ENCODE measurements at regions not wholly inside any gene's neighbourhood (a gene's known extent, or its start where the extent isn't known, plus 50 kb on each side); places are given as distances from the start of the nearest gene placed in this dataset.

DNA sequence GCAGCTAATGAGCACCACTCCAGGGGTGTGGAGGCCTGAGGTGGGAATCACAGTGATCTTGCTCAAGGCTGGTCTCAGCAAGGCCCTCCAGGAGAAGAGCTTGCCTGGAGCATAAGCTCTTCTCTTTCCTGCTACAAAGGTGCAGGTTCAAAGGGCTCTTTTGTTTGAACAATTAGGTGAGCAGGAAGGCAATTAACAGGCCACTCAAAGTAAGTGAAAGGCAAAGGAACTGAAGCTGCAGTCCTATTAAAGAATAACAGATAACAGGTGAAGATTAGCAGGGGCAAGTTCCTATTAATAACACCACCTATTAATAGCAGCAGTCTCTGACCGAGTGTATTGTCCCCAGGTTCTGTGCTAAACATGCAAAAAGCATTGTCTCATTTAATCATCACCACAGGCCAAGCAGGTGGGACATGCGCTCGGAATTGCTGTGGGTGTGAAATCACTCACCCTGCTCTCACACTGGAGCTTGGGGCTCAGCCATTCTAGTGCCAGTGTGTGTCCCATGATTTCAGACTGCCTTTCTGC is 113.8 kb downstream of the RHOU start:
- no peak for DNase-seq (ENCODE audit: low spot score)

DNA sequence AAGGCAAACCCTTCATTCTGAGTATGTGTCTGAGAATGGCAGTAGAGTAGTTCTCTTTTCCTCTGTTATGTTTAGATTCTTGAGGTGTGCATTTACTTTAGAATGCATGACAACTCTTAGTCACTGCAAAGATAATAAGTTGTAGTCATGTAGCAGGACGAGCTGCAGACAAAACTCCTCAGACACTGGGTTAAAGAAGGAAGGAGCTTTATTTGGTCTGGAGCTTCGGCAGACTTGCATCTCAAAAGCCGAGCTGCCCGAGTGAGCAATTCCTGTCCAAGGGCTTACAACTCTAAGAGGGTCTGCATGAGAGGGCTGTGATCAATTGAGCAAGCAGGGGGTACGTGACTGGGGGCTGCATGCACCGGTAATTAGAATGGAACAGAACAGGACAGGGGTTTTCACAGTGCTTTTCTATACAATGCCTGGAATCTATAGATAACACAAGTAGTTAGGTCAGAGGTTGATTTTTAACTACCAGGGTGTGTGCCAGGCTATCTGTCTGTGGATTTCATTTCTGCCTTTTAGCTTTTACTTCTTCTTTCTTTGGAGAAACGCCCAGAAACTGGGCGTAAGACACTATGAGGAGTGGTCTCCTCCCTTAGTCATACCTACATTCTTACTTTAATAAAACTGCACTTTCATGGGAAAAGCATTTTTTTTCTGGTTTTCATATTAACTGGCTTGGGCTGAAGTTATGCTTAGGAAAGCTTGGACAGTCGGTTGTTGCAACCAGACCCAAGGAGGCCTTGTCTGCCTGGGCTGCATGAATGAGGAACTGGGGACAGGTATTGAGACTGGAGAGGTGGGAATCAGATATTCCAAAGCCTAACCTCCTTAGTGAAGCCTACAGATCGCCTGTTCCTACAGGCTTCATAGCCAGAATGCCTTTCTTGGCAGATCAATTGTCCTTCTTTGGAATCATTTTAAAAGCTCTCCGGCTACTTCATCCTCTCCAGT is 115.1 kb downstream of the RHOU start:
- no peak for DNase-seq (ENCODE audit: low spot score)

DNA sequence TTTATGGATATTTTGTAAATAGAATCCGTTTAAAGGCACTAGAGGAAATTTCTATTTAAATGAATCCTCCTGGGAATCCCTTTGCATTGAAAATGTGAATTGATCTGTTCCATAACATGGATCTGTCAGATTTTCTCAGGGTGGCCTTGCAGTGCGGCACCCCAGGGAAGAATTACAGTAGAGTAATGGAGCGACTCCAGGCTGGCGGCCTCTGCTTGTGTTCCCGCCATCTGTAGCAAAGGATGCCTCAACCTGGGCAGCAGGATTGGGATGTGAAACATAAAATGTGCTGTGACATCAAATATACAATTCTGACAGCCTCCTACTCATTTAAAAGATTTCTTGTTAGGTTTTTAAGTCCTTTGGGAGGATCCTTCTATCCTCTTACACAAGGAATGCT is 115.9 kb downstream of the RHOU start:
- DNase-seq (ENCODE audit: low spot score): no peak

DNA sequence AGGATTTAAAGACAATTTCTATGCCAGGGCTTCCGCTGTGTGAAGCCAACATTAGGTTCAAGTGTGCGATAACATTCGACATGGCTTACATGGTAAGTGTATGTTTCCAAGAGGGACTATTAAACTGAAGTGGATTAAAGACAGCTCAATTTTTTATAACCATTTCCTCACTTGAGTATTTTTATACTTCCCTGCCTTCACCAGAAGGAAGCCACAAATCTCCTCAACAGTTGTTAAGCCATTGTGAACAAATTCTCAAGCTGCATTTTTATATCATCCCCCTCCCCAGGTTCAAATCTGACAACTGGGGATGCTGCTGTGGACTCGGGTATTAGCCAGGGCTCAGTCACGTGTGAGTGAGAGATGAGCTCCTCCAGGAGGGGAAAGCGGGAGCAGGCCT is 116.3 kb downstream of the RHOU start:
- DNase-seq (ENCODE audit: low spot score): no peak

- DNase-seq (ENCODE audit: low spot score): no peak
Measured at GRCh38 chr1:228852024-228852423, 116.7 kb downstream of the RHOU start.

- no peak for DNase-seq (ENCODE audit: low spot score)
Measured at GRCh38 chr1:228852511-228853088, 117.3 kb downstream of the RHOU start.

GRCh38 chr1:228853191-228853590 is 117.9 kb downstream of the RHOU start:
- DNase-seq (ENCODE audit: low spot score): no peak

DNA sequence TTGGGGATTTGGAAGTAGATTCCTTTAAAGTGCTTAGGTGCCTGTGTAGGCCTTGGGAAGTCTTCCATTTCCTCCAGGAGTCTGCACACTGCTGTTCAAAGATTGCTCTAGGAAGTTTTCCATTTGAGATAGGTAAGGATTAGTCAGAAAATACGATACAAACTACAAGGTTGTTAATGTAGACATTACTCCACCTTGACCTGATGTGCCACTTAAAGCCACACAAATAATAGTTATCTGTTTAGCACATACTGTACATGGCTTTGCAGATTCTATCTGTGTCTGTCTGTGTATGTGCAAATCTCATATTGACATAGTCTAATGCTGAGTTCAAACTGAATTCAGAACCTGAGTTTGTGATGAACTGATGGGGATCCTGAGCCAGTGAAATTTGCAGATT is 118.4 kb downstream of the RHOU start:
- DNase-seq (ENCODE audit: low spot score): no peak

DNA sequence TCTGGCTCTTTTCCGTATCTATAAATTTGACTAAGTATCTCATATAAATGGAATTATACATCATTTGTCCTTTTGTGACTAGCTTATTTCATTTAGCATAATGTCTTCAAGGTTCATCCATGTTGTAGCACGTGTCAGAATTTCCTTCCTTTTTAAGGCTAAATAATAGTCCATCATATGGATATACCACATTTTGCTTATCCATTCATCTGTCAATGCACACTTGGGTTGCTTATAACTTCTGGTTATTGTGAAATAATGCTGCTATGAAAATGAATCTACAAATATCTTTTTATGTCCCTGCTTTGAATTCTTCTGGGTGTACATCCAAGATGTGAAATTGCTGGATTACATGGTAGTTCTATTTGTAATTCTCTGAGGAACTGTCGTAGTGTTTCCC is 119.6 kb downstream of the RHOU start:
- DNase-seq (ENCODE audit: low spot score): no peak

GRCh38 chr1:228857611-228858010 is 122.3 kb downstream of the RHOU start:
- no peak for DNase-seq (ENCODE audit: low spot score)

DNA sequence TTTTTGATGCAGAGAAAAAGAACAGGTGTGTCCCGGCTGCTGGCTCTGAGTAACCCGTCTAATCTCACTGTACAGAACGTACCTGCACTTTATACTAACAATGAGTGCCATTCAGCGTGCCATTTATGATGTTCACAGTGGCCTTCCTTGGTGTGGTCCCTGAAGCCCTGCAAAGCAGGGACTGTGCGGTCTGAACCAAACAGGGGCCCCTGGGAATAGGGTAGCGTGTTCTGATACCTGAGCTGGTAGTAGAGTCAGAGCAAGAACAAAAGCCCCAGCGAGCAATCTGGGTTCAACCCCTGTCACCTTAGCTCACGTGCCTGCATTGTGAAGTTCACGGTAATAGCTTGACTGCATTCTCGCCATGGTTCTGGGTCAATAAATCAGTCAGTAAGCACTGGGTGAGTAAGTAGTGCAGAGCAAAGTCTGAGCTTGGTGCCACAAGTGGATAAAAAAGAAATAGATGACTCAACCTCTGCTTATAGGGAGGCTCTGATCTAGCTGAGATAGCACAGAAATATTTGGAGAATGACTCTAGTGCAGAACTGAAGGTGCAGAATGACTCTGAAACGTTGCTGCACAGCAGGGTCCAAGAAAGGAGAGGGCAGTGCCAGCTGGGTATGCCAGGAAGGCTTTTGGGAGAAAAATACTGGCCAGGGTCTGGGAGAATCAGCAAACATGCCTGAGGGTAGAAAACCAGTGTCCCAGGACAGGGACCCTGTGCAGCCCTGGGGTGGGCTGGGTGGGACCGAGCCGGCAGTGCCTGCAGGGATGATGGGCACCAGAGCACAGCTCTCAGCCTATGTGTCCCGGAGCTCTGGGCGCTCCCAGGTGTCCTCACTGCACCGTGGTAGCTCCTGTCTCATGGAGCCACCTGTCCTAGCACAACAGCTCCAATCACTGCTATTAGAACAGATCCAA is 125.9 kb downstream of the RHOU start:
- DNase-seq (ENCODE audit: low spot score): peak; percentile 44

DNA sequence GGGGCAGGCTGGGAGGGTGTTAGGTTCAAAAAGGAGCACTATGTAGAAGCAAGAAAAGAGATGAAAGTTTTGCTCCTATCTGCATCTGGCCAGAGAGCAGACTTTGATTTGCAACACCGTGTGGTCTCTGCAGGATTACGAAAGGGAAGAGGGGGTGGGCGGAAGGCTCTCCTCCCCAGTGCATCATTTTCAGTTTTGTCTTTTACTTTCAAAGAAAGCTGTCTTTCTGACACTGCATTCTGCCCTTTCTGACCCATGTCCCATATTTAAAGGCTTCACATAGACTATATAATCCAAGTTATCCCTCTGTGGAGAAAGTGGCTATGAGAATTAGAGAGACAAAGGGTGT is 126.5 kb downstream of the RHOU start:
- no peak for DNase-seq (ENCODE audit: low spot score)

DNA sequence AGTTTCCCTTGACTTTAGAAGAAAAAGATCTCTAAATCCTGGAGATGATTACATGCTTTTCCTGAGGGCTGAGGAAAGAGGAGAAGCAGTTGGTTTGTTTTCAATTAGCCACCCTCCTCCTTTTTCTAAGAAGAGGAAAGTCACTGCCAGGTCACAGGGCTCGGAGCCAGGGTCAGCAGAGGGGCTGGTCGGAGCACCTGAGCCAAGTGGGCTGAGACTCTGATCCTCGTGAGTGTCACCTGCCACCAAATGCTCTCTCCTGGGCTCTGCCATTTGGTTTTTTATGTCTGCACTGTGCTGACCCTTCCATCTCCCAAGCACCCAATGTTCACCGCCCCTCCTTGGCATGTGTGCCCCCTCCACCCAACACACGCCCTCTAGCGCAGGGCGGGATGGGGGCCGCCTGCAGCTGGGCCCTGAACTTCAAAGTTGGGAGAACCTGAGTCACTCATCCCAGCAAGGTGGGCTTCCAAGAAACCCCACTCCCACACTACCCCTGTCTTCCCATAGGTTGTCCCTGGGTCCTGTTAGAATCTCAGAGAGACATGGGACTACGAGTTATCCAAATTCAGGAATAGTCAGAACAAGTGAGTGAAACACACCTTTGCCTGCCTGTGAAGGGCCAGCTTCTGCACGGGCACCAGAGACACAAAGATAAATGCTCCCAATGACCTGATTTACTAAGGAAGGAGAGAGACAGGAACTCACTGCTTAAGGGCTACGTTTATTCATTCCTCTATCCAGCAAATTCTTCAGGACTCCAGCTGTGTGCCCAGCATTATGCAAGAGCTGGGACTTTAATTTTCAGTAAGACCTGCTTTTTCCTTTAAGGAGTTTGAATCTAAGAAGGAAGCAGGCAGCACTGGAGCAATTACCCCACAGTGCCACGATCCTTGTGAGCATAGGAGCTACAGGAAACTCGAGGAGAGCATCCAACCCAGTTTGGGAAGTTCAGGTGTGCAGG is 127.5 kb downstream of the RHOU start:
- no peak for DNase-seq (ENCODE audit: low spot score)

DNA sequence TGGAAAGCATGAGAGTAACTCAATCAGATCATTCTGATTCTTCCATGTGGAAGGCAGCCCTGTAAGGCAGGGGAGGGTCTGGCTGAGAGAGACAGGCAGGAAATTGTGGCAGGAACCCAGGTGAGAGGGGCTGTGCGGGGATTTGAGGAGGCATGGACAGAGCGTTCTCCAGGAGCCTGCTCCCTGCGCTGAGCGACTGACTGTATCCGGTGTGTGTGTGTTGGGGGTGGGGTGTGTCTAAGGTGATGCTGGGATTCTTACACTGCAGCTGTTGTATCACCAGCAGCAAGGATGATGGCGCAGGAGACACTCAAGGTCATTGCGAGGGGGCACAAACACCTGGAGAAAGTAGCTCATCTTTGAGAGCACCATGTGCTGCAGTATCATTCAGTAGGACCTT is 128.5 kb downstream of the RHOU start:
- DNase-seq (ENCODE audit: low spot score): no peak

DNA sequence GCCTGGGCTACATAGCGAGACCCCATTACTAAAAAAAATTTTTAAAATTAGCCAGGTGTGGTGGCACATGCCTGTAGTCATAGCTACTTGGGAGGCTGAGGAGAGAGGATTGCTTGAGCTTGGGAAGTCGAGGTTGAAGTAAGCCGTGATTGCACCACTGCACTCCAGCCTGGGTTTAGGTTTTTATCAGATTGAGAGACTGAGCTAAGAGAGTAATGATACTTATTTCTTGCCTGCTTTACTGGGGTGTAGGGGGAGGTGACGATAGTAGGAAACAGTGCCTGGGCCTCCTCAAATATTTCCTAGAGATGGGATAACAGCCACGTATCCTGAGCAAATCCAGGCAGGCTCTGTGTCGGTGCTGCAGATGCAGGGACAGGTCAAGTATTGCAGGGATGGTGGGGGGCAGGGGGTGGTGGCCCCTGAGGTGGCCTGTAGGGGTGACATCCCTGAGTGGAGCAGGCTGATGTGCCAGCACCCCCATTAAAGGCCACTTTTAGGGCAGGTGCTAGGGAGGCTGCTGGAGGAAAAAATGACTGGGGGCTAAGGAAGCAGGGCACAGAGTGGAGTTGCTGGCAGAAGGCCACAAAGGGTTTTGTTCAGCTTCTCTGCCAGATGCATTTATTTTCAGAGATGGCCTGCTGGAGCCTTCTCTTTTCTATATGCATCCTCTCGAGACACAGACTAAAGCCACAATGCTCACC is 130.5 kb downstream of the RHOU start:
- DNase-seq (ENCODE audit: low spot score): no peak

- no peak for DNase-seq (ENCODE audit: low spot score)
Measured at GRCh38 chr1:228866468-228866867, 131.2 kb downstream of the RHOU start.

DNA sequence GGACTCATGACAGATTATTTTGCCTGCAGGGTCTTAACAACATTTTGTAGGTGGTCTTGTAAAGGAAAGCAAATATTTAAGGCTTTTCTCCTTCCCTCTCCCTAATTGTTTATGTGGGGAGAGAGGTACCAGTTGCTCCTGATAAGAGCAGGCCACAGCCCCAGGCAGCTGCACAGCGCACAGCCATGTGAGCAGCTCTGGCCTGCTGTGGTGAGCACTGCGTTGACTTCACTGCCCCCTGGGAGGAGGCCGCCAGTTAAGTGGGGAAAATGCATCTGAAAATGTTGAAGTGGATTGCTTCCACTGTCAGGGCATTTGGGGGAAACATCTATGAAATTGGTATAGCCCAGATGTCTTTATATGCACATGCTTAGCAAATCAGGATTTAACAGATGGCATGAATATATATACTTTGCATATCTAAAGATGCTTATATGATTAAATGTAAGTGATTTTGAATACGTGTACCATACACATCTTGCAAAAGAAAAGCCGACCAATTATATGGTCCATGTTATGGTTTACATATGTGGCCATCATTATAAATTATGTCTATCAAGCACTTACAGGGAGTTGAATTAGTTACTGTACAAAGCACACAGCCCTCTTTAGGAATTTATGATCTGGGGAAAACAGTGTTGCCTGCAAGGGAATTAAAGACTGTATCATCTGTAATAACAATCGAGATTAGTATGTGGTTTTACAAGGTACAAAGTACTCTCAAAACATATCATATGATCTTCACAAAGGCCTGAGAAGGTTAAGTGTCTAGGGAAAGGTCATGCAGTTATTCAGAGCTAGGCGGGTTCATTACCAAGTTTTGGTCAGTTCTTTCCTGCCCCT is 132.1 kb downstream of the RHOU start:
- no peak for DNase-seq (ENCODE audit: low spot score)

GRCh38 chr1:228867951-228868730 is 132.9 kb downstream of the RHOU start:
- no peak for DNase-seq (ENCODE audit: low spot score)

GRCh38 chr1:228868731-228869024 is 133.4 kb downstream of the RHOU start:
- DNase-seq (ENCODE audit: low spot score): no peak

Data from kidney capillary endothelial cell (primary cell).